ENCODE measurements at regions not wholly inside any gene's neighbourhood (a gene's known extent, or its start where the extent isn't known, plus 50 kb on each side); places are given as distances from the start of the nearest gene placed in this dataset.

GRCh38 chr6:121896771-121897170 lies 461.3 kb downstream of the GJA1 start:
- TF ChIP-seq CTCF (IDR thresholded peaks at IDR 0.05): no peak
- Histone ChIP-seq H3K36me3 (no peaks in the 10 kb centered on the region), H3K4me3 (no peak overlapping the region), H3K27ac (no peak overlapping the region), H3K27me3 (no peaks in the 10 kb centered on the region), H3K4me1 (no peaks in the 10 kb centered on the region), H3K9me3 (no peaks in the 10 kb centered on the region)
- DNase-seq (ENCODE audit: low spot score in 2 of 2): no peak
- intact Hi-C loops (cut with DNase I): no loop called here

DNA sequence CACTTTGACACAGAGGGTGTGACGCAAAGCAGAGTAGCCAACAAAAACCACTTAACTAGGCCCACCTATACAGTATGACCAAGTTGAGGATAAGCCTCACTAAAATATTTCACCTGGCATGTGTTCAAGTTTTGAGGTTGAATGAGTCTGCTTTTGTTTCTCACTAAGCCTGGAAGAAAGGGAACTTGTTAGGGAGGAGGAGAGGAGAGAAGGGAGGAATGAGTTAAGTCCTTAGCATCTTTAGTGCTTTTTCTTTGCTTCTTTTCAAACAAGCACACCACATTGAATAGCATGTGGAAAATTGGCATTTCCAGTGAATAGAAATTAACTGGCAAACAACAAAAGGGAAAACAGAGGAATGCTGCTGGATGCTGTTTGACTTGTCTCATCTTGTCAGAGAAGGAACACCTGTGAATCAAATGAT lies 461.9 kb downstream of the GJA1 start:
- TF ChIP-seq CTCF (IDR thresholded peaks at IDR 0.05): no peak
- no peak for DNase-seq (ENCODE audit: low spot score in 2 of 2)
- H3K27ac ChIP-seq: no peak overlapping the region
- intact Hi-C loops (cut with DNase I): no loop called here
- H3K4me3 ChIP-seq: no peak overlapping the region
- H3K36me3 ChIP-seq: no peaks in the 10 kb centered on the region
- no peaks in the 10 kb centered on the region for H3K9me3 ChIP-seq
- H3K4me1 ChIP-seq: no peaks in the 10 kb centered on the region
- no peaks in the 10 kb centered on the region for H3K27me3 ChIP-seq

DNA sequence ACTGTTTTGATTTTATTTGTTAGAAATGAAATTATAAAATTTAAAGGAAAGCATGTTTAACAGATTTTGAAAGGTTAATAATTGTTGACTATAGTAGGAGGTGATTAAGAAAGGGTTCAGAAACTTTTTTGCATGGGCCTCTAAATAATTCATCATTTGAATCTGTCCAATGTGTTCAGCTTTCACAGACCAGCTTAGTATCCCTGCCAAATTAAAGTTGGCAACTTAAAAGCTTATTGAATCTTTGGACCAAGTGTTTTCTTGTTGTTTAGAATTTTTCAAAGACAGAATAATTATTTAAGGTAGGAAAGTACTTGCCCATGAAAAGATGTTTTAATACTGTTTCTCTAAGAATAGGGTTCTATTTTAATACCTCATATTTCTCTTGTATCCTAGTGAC lies 466.0 kb downstream of the GJA1 start:
- intact Hi-C loops (cut with DNase I): no loop called here
- no peak for TF ChIP-seq CTCF (IDR thresholded peaks at IDR 0.05)
- Histone ChIP-seq H3K4me1 (no peaks in the 10 kb centered on the region), H3K36me3 (no peaks in the 10 kb centered on the region), H3K4me3 (no peak overlapping the region), H3K27ac (no peak overlapping the region), H3K27me3 (no peaks in the 10 kb centered on the region), H3K9me3 (no peaks in the 10 kb centered on the region)
- DNase-seq (ENCODE audit: low spot score in 2 of 2): no peak

- no peak for DNase-seq (ENCODE audit: low spot score in 2 of 2)
- no peaks in the 10 kb centered on the region for H3K27me3 ChIP-seq
- no peak for TF ChIP-seq CTCF (IDR thresholded peaks at IDR 0.05)
- H3K4me1 ChIP-seq: no peaks in the 10 kb centered on the region
- peaks cover 0 to 19% of the 10 kb centered on the region in 2 donors for H3K9me3 ChIP-seq
- no peaks in the 10 kb centered on the region for H3K36me3 ChIP-seq
- H3K4me3 ChIP-seq: no peak overlapping the region
- intact Hi-C loops (cut with DNase I): no loop called here
- no peak overlapping the region for H3K27ac ChIP-seq
These were observed 469.1 kb downstream of the GJA1 start for GRCh38 chr6:121904559-121904958.

DNA sequence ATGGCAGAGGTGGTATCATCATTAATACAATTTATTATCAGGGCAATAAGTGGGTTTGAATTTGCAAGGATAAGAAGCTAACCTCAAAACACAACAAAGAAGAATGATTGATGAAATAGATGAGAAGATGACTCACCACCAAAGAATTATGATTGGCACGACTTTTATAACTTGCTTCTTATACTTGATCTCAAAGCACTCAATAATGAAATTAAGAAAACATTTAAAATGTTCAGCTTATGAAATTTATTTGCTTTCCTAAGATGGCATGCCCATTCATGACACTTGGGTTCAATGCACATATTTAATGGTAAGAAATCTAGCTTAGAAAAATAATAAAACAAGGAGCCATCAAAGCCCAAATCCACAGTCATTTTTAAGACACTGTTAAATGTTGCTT lies 477.5 kb downstream of the GJA1 start:
- Histone ChIP-seq H3K9me3 (peaks cover 0 to 32% of the 10 kb centered on the region in 2 donors), H3K27ac (no peak overlapping the region), H3K27me3 (no peaks in the 10 kb centered on the region), H3K36me3 (no peaks in the 10 kb centered on the region), H3K4me1 (no peaks in the 10 kb centered on the region), H3K4me3 (no peak overlapping the region)
- TF ChIP-seq CTCF (IDR thresholded peaks at IDR 0.05): no peak
- DNase-seq (ENCODE audit: low spot score in 2 of 2): no peak
- intact Hi-C loops (cut with DNase I): no loop called here

DNA sequence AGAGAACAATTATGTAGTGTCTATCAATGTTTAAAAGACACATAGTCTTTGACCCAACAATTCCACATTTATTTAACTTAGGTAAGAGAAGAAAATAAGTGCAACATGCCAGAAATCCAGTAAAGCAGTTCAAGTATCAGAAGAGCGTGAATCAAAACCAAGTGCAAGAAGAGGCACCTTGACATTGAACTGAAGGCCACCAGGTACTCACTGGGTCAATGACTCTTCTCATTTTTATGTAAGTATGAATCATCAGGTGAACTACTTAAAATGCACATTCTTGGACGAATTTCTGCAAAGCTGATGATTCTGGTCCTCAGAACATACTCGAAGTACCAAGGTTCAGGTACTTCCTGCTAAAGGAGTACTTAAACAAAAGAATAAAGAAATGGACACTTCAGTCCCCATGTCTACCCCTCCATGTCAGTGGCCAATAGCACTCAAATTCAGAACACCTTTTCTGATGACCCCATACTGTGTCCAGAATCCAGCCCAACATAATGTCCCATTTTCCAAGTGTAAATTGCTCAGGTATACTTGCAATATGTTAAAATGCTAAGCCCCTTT lies 481.9 kb downstream of the GJA1 start:
- Histone ChIP-seq H3K27ac (no peak overlapping the region), H3K4me1 (no peaks in the 10 kb centered on the region), H3K27me3 (no peaks in the 10 kb centered on the region), H3K36me3 (no peaks in the 10 kb centered on the region), H3K9me3 (no peaks in the 10 kb centered on the region), H3K4me3 (no peak overlapping the region)
- no peak for TF ChIP-seq CTCF (IDR thresholded peaks at IDR 0.05)
- DNase-seq (ENCODE audit: low spot score in 2 of 2): no peak
- intact Hi-C loops (cut with DNase I): no loop called here

All from ascending aorta (tissue), 2 donors.